C4-2B (cell line): ENCODE measurements at regions not wholly inside any gene's neighbourhood (a gene's known extent, or its start where the extent isn't known, plus 50 kb on each side); places are given as distances from the start of the nearest gene placed in this dataset.
"Not testable (repeated sequence)": the region's sequence is repeated elsewhere in the genome, so short reads cannot be mapped to it uniquely, and the experiment has no call there.

Experiments used
- ZFX ChIP-seq: fragments of 450-650 bp; IDR thresholded peaks from 2 replicates; pipeline ENCODE4 v1.6.1; 2017
- TF ChIP-seq, protein P1 (sequence below): fragments of 450-650 bp; conservative IDR thresholded peaks from 2 replicates; pipeline ENCODE4 v1.5.1; 2017; ENCODE audit warnings: mild to moderate bottlenecking

- TF ChIP-seq, protein P1, sequence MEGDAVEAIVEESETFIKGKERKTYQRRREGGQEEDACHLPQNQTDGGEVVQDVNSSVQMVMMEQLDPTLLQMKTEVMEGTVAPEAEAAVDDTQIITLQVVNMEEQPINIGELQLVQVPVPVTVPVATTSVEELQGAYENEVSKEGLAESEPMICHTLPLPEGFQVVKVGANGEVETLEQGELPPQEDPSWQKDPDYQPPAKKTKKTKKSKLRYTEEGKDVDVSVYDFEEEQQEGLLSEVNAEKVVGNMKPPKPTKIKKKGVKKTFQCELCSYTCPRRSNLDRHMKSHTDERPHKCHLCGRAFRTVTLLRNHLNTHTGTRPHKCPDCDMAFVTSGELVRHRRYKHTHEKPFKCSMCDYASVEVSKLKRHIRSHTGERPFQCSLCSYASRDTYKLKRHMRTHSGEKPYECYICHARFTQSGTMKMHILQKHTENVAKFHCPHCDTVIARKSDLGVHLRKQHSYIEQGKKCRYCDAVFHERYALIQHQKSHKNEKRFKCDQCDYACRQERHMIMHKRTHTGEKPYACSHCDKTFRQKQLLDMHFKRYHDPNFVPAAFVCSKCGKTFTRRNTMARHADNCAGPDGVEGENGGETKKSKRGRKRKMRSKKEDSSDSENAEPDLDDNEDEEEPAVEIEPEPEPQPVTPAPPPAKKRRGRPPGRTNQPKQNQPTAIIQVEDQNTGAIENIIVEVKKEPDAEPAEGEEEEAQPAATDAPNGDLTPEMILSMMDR, result not testable (repeated sequence)
- not testable (repeated sequence) for TF ChIP-seq ZFX
Measured at GRCh38 chr16:21525029-21525895, 74.1 kb upstream of the METTL9 start.
